H1 (cell line): ENCODE measurements at regions not wholly inside any gene's neighbourhood (a gene's known extent, or its start where the extent isn't known, plus 50 kb on each side); places are given as distances from the start of the nearest gene placed in this dataset.
"Not testable (repeated sequence)": the region's sequence is repeated elsewhere in the genome, so short reads cannot be mapped to it uniquely, and the experiment has no call there.

Experiments
- BRCA1 ChIP-seq: IDR thresholded peaks from 2 replicates; pipeline ENCODE4 v1.6.1; 2012; ENCODE audit warnings: low read depth, low read length, improper control_type of control experiment
- CTCF ChIP-seq, 3 experiments: IDR thresholded peaks; 1 replicate in 2 of 3; 2 replicates in 1 of 3; pipeline versions ENCODE4 v1.5.1 to v1.6.1; 2011; ENCODE audit warnings: low read length in 3 of 3, mild to moderate bottlenecking in 3 of 3, inconsistent platforms in 2 of 3, low read depth in 1 of 3, moderate library complexity in 1 of 3; ENCODE audit not compliant: insufficient read depth in 1 of 3; ENCODE audit errors: control extremely low read depth in 1 of 3
- EGR1 ChIP-seq: IDR thresholded peaks from 2 replicates; pipeline ENCODE4 v1.6.1; 2011; ENCODE audit warnings: low read depth, low read length, borderline replicate concordance
- EP300 ChIP-seq, 2 experiments: IDR thresholded peaks; 1 replicate in 1 of 2; 2 replicates in 1 of 2; pipeline ENCODE4 v1.6.1; 2011 to 2012; ENCODE audit warnings: low read depth in 2 of 2, low read length in 2 of 2, mild to moderate bottlenecking in 2 of 2, borderline replicate concordance in 1 of 2, inconsistent platforms in 1 of 2, moderate library complexity in 1 of 2
- EZH2 ChIP-seq: fragments of 200-600 bp; sonication (generic); IDR thresholded peaks from 2 replicates; pipeline ENCODE4 v1.7.1; 2012; ENCODE audit warnings: low read depth, mild to moderate bottlenecking, moderate library complexity, low read length, inconsistent platforms; ENCODE audit not compliant: severe bottlenecking
- FOSL1 ChIP-seq: IDR thresholded peaks from 2 replicates; pipeline ENCODE4 v1.6.1; 2011; ENCODE audit warnings: mild to moderate bottlenecking, low read depth, low read length, moderate library complexity; ENCODE audit not compliant: insufficient read depth
- GTF2F1 ChIP-seq: IDR thresholded peaks from 2 replicates; pipeline ENCODE4 v1.6.1; 2012; ENCODE audit warnings: low read depth, low read length, improper control_type of control experiment, borderline replicate concordance
- NRF1 ChIP-seq: IDR thresholded peaks from 2 replicates; pipeline ENCODE4 v1.6.1; 2011; ENCODE audit warnings: mild to moderate bottlenecking, low read depth, low read length, improper control_type of control experiment
- POLR2A ChIP-seq, 2 experiments: IDR thresholded peaks; 1 replicate in 1 of 2; 2 replicates in 1 of 2; pipeline ENCODE4 v1.6.1; 2011; ENCODE audit warnings: low read depth in 2 of 2, low read length in 2 of 2, mild to moderate bottlenecking in 2 of 2; ENCODE audit errors: control extremely low read depth in 1 of 2
- SUZ12 ChIP-seq: fragments of 200-600 bp; sonication (generic); IDR thresholded peaks from 2 replicates; pipeline ENCODE4 v1.6.1; 2012; ENCODE audit warnings: mild to moderate bottlenecking, inconsistent platforms, low read length, moderate library complexity, mixed read lengths
- TAF1 ChIP-seq: IDR thresholded peaks from 2 replicates; pipeline ENCODE4 v1.6.1; 2011; ENCODE audit warnings: mild to moderate bottlenecking, low read depth, low read length

GRCh38 chr9:66631521-66632046 is 268.9 kb upstream of the ZNF658 start:
- TF ChIP-seq CTCF (IDR thresholded peaks at IDR 0.05; ENCODE audit: control extremely low read depth in 1 of 3, insufficient read depth in 1 of 3, low read depth in 1 of 3, low read length in 3 of 3); GTF2F1; EGR1; SUZ12; NRF1; BRCA1; POLR2A (IDR thresholded peaks at IDR 0.05; ENCODE audit: control extremely low read depth in 1 of 2, low read depth in 2 of 2, low read length in 2 of 2); FOSL1; EZH2; EP300 (IDR thresholded peaks at IDR 0.05; ENCODE audit: borderline replicate concordance in 1 of 2, low read depth in 2 of 2, low read length in 2 of 2); TAF1: not testable (repeated sequence)
